SH-SY5Y (cell line): ENCODE measurements at regions not wholly inside any gene's neighbourhood (a gene's known extent, or its start where the extent isn't known, plus 50 kb on each side); places are given as distances from the start of the nearest gene placed in this dataset.

Source experiments
- GATA2 ChIP-seq: IDR thresholded peaks from 2 replicates; pipeline ENCODE4 v1.6.1; 2011; ENCODE audit warnings: mild to moderate bottlenecking, low read depth, low read length
- GATA3 ChIP-seq: IDR thresholded peaks from 2 replicates; pipeline ENCODE4 v1.6.1; 2011; ENCODE audit warnings: low read depth, mild to moderate bottlenecking, low read length, moderate library complexity

DNA sequence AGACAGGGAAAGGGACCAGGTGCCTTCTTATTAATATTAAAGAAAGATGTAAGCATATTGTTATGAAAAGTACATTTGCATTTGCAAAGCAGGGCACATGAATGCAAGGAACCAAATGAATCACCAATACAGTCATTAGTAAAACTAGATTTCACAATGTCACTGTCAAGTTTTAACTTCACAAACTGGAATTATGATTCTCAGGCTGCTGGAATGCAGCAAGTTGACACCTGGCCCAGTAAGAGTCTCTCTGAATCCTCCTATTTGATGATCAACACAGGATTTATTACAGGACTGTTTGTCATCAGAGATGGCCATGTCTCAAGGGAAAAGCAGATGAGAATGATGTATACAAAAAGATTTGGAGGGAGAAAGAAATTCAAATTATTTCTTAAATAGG lies 72.9 kb upstream of the STK39 start:
- TF ChIP-seq GATA3, result no peak
- no peak for TF ChIP-seq GATA2
